Loucy (cell line): ENCODE measurements at regions not wholly inside any gene's neighbourhood (a gene's known extent, or its start where the extent isn't known, plus 50 kb on each side); places are given as distances from the start of the nearest gene placed in this dataset.

ENCODE experiments used
- H2AFZ ChIP-seq: fragments of 200-600 bp; sonication (generic); 2 replicates; pipeline ENCODE4 v1.6.0; 2016; ENCODE audit warnings: antibody characterized with exemption, mild to moderate bottlenecking, low read length, moderate library complexity
- H3F3A ChIP-seq: fragments of 200-600 bp; 2 replicates; pipeline ENCODE4 v1.6.0; 2016; ENCODE audit warnings: antibody characterized with exemption, low read depth, mild to moderate bottlenecking
- H3K27me3 ChIP-seq: fragments of 200-600 bp; sonication (generic); 2 replicates; pipeline ENCODE4 v1.6.1; 2014; ENCODE audit warnings: low read length, mild to moderate bottlenecking; ENCODE audit not compliant: insufficient read depth, poor library complexity, severe bottlenecking
- H3K36me3 ChIP-seq: fragments of 200-600 bp; sonication (generic); 2 replicates; pipeline ENCODE4 v1.6.1; 2016; ENCODE audit warnings: low read length; ENCODE audit not compliant: insufficient read depth
- H3K4me1 ChIP-seq: fragments of 200-600 bp; sonication (generic); 2 replicates; pipeline ENCODE4 v1.5.1; 2014; ENCODE audit warnings: low read length, mild to moderate bottlenecking; ENCODE audit not compliant: insufficient read depth, poor library complexity, severe bottlenecking
- H3K4me2 ChIP-seq: fragments of 200-600 bp; sonication (generic); 2 replicates; pipeline ENCODE4 v1.6.0; 2014; ENCODE audit warnings: antibody characterized with exemption, low read length, low read depth, mild to moderate bottlenecking; ENCODE audit not compliant: poor library complexity, severe bottlenecking
- H3K4me3 ChIP-seq: fragments of 200-600 bp; sonication (generic); 2 replicates; pipeline ENCODE4 v1.5.1; 2014; ENCODE audit warnings: low read length, mild to moderate bottlenecking, mixed read lengths; ENCODE audit not compliant: poor library complexity, severe bottlenecking
- H3K79me2 ChIP-seq: fragments of 200-600 bp; sonication (generic); 2 replicates; pipeline ENCODE4 v1.6.1; 2014; ENCODE audit warnings: low read length; ENCODE audit not compliant: insufficient read depth
- H3K9ac ChIP-seq: fragments of 200-600 bp; sonication (generic); 2 replicates; pipeline ENCODE4 v1.6.0; 2014; ENCODE audit warnings: mild to moderate bottlenecking, low read depth, low read length, moderate library complexity; ENCODE audit not compliant: poor library complexity, severe bottlenecking
- H3K9me2 ChIP-seq: fragments of 200-600 bp; sonication (generic); replicated peaks from 2 replicates; pipeline ENCODE4 v1.6.1; 2016; ENCODE audit warnings: low read depth, low read length, mixed read lengths
- H3K9me3 ChIP-seq: fragments of 200-600 bp; sonication (generic); 2 replicates; pipeline ENCODE4 v1.6.1; 2014; ENCODE audit warnings: mild to moderate bottlenecking, antibody characterized with exemption, low read length, low read depth; ENCODE audit not compliant: insufficient read depth
- H4K20me1 ChIP-seq: fragments of 200-600 bp; sonication (generic); 2 replicates; pipeline ENCODE4 v1.6.0; 2014; ENCODE audit warnings: antibody characterized with exemption, low read length, mild to moderate bottlenecking; ENCODE audit not compliant: insufficient read depth, poor library complexity, severe bottlenecking
- EZH2phosphoT487 ChIP-seq: fragments of 200-600 bp; IDR thresholded peaks from 2 replicates; pipeline ENCODE4 v1.6.1; 2018; ENCODE audit warnings: antibody characterized with exemption, mild to moderate bottlenecking, moderate library complexity, borderline replicate concordance
- TF ChIP-seq, protein P1 (sequence below): fragments of 200-600 bp; sonication (generic); conservative IDR thresholded peaks from 2 replicates; pipeline ENCODE4 v1.5.1; 2014; ENCODE audit warnings: mild to moderate bottlenecking, antibody characterized with exemption, low read length

DNA sequence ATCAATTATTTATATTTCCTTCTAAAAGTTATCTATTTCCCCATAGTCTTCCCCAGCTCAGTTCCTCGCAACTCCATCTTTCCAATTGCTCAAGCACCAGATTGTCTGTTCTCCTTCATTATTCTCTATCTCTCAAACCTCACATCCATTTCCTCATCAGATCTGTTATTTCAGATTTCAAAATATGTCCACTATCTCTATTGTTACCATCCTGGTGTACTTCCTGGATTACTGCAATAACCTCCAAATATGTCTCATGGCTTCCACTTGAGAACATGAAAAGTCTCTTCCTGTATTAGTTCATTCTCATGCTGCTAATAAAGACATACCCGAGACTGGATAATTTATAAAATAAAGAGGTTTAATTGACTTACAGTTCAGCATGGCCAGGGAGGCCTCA lies 641.7 kb upstream of the ZEB2 start:
- H3F3A ChIP-seq, result no peaks in the 10 kb centered on the region
- H3K4me2 ChIP-seq, result no peak overlapping the region
- no peaks in the 10 kb centered on the region for H3K9me3 ChIP-seq
- no peak overlapping the region for H3K4me3 ChIP-seq
- TF ChIP-seq, protein P1, sequence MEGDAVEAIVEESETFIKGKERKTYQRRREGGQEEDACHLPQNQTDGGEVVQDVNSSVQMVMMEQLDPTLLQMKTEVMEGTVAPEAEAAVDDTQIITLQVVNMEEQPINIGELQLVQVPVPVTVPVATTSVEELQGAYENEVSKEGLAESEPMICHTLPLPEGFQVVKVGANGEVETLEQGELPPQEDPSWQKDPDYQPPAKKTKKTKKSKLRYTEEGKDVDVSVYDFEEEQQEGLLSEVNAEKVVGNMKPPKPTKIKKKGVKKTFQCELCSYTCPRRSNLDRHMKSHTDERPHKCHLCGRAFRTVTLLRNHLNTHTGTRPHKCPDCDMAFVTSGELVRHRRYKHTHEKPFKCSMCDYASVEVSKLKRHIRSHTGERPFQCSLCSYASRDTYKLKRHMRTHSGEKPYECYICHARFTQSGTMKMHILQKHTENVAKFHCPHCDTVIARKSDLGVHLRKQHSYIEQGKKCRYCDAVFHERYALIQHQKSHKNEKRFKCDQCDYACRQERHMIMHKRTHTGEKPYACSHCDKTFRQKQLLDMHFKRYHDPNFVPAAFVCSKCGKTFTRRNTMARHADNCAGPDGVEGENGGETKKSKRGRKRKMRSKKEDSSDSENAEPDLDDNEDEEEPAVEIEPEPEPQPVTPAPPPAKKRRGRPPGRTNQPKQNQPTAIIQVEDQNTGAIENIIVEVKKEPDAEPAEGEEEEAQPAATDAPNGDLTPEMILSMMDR, result no peak
- no peak for TF ChIP-seq EZH2phosphoT487
- H3K79me2 ChIP-seq, result no peaks in the 10 kb centered on the region
- no peaks in the 10 kb centered on the region for H3K4me1 ChIP-seq
- no peaks in the 10 kb centered on the region for H3K36me3 ChIP-seq
- H2AFZ ChIP-seq, result no peak overlapping the region
- H3K9me2 ChIP-seq, result no peaks in the 10 kb centered on the region
- no peaks in the 10 kb centered on the region for H4K20me1 ChIP-seq
- no peak overlapping the region for H3K9ac ChIP-seq
- H3K27me3 ChIP-seq, result no peaks in the 10 kb centered on the region

DNA sequence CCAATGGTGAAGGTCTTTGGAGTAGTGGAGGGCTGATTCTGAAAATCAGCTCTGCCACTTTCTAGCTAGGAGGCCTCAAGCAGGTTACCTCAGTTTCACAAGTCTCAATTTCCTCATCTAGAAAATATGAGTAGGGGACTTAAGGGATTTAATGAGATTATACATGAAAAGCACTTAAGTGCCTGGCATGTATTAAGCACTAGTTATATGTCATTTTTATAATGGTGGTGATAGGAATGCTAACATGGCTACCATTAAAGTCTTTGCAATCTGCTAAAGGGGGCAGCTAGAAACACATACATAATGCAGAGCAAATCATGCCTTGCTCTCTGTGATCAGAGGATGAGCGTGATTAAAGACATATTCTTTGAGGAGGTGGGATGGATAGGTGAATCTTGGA lies 640.9 kb upstream of the ZEB2 start:
- Histone ChIP-seq H3F3A (no peaks in the 10 kb centered on the region), H4K20me1 (no peaks in the 10 kb centered on the region), H3K9me2 (no peaks in the 10 kb centered on the region), H3K79me2 (no peaks in the 10 kb centered on the region), H3K36me3 (no peaks in the 10 kb centered on the region), H3K4me3 (no peak overlapping the region), H3K27me3 (no peaks in the 10 kb centered on the region), H3K9me3 (no peaks in the 10 kb centered on the region), H3K4me2 (no peak overlapping the region), H3K9ac (no peak overlapping the region), H3K4me1 (no peaks in the 10 kb centered on the region), H2AFZ (no peak overlapping the region)
- TF ChIP-seq EZH2phosphoT487, result no peak
- TF ChIP-seq, protein P1, result no peak

DNA sequence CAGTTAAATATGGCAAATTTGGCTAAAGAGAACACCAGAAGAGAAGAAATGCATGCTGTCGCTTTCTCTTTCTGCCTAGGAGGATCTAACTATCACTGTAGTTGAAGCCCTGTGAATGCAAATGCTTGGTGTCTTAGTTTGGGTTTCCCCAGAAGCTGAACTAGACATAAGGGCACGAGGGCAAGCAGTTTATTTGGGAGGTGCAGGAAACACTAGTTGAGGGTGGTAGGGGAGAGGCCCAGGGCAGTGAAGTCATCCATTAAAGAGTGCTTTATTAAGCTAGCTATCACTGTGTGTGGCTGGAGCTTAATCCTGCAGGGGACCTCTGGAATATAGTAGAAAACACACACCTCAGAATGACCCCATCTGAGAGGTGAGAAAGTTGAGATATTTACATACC lies 639.8 kb upstream of the ZEB2 start:
- Histone ChIP-seq H3K9me2 (no peaks in the 10 kb centered on the region), H3K9me3 (no peaks in the 10 kb centered on the region), H3F3A (no peaks in the 10 kb centered on the region), H3K4me2 (no peak overlapping the region), H3K4me3 (no peak overlapping the region), H2AFZ (no peak overlapping the region), H3K4me1 (no peaks in the 10 kb centered on the region), H3K36me3 (no peaks in the 10 kb centered on the region), H4K20me1 (no peaks in the 10 kb centered on the region), H3K27me3 (no peaks in the 10 kb centered on the region), H3K9ac (no peak overlapping the region), H3K79me2 (no peaks in the 10 kb centered on the region)
- TF ChIP-seq, protein P1, result no peak
- TF ChIP-seq EZH2phosphoT487, result no peak
